IMR-90 (cell line): ENCODE measurements at regions not wholly inside any gene's neighbourhood (a gene's known extent, or its start where the extent isn't known, plus 50 kb on each side); places are given as distances from the start of the nearest gene placed in this dataset.

Source experiments
- ATAC-seq: fragments of 200-7000 bp; cut with Tn5 transposase; 2 replicates; pipeline ENCODE4 v1.9.1; 2020; ENCODE audit warnings: low read depth, mild to moderate bottlenecking, moderate library complexity
- BruUV-seq: library from RNA; stranded (reverse); fragments of 400-500 nt; replicated peaks from 2 replicates; lab custom pipeline; 2021; lab: Mats Ljungman, UMichigan
- CTCF ChIA-PET: fragments of 300-600 bp; formaldehyde crosslinking; extraction: SDS; loops from one replicate; lab custom pipeline; 2021; ENCODE audit warnings: antibody characterized with exemption; lab: Yijun Ruan, JAX
- POLR2A ChIA-PET: fragments of 300-600 bp; sonication (Branson Sonifier 250); formaldehyde crosslinking; loops from one replicate; lab custom pipeline; 2022; ENCODE audit warnings: antibody characterized with exemption; ENCODE audit not compliant: unreplicated experiment; lab: Charles Lee
- DNase-seq: peaks from one replicate; pipeline ENCODE4 v3.0.0; 2013
- H2AFZ ChIP-seq: replicated peaks from 2 replicates; pipeline ENCODE3; 2013; ENCODE audit warnings: low read length, mild to moderate bottlenecking; ENCODE audit not compliant: poor library complexity
- H2AK5ac ChIP-seq: 2 replicates; pipeline ENCODE4 v1.6.1; 2013; ENCODE audit warnings: low read depth, low read length, inconsistent platforms
- H2AK9ac ChIP-seq: replicated peaks from 2 replicates; pipeline ENCODE3; 2013; ENCODE audit warnings: mild to moderate bottlenecking, low read depth, low read length, moderate library complexity; ENCODE audit not compliant: poor library complexity
- H2BK120ac ChIP-seq: 2 replicates; pipeline ENCODE4 v1.6.1; 2013; ENCODE audit warnings: low read depth, low read length, inconsistent platforms
- H2BK15ac ChIP-seq: 3 replicates; pipeline ENCODE4 v1.6.1; 2013; ENCODE audit warnings: low read depth, low read length, inconsistent platforms
- H2BK20ac ChIP-seq: 2 replicates; pipeline ENCODE4 v1.6.1; 2013; ENCODE audit warnings: low read depth, mild to moderate bottlenecking, inconsistent platforms, low read length, moderate library complexity
- H2BK5ac ChIP-seq: 2 replicates; pipeline ENCODE4 v1.6.1; 2013; ENCODE audit warnings: mild to moderate bottlenecking, low read depth, low read length, inconsistent platforms; ENCODE audit not compliant: poor library complexity, severe bottlenecking
- H3K14ac ChIP-seq: replicated peaks from 2 replicates; pipeline ENCODE4 v1.6.1; 2013; ENCODE audit warnings: low read depth, low read length, inconsistent platforms
- H3K18ac ChIP-seq: 2 replicates; pipeline ENCODE4 v1.6.1; 2013; ENCODE audit warnings: low read depth, low read length, control low read depth
- H3K23ac ChIP-seq: 2 replicates; pipeline ENCODE4 v1.6.1; 2013; ENCODE audit warnings: low read depth, low read length, inconsistent platforms
- H3K27ac ChIP-seq: 2 replicates; pipeline ENCODE4 v1.5.1; 2013; ENCODE audit warnings: mild to moderate bottlenecking, control low read depth, low read length; ENCODE audit not compliant: insufficient read depth
- H3K27me3 ChIP-seq: 2 replicates; pipeline ENCODE4 v1.6.1; 2013; ENCODE audit warnings: low read length; ENCODE audit not compliant: control insufficient read depth, insufficient read depth
- H3K36me3 ChIP-seq: 2 replicates; pipeline ENCODE4 v1.6.1; 2013; ENCODE audit warnings: low read length, mixed read lengths; ENCODE audit not compliant: control insufficient read depth, insufficient read depth
- H3K4ac ChIP-seq: 2 replicates; pipeline ENCODE4 v1.6.1; 2013; ENCODE audit warnings: low read depth, low read length, inconsistent platforms
- H3K4me1 ChIP-seq: 2 replicates; pipeline ENCODE4 v1.6.1; 2013; ENCODE audit warnings: low read length, mixed read lengths; ENCODE audit not compliant: control insufficient read depth, insufficient read depth
- H3K4me2 ChIP-seq: 2 replicates; pipeline ENCODE4 v1.6.1; 2013; ENCODE audit warnings: low read depth, mild to moderate bottlenecking, control low read depth, low read length, moderate library complexity
- H3K4me3 ChIP-seq: 2 replicates; pipeline ENCODE4 v1.5.1; 2013; ENCODE audit warnings: low read depth, mild to moderate bottlenecking, control low read depth, low read length, moderate library complexity; ENCODE audit not compliant: insufficient read depth
- H3K56ac ChIP-seq: 2 replicates; pipeline ENCODE4 v1.6.1; 2013; ENCODE audit warnings: low read length, inconsistent platforms; ENCODE audit not compliant: insufficient read depth; ENCODE audit errors: extremely low read depth
- H3K79me1 ChIP-seq, 2 experiments: 2 replicates each; pipeline ENCODE4 v1.6.1; 2013; ENCODE audit warnings: low read length in 2 of 2, inconsistent platforms in 1 of 2, low read depth in 1 of 2
- H3K9ac ChIP-seq: 2 replicates; pipeline ENCODE4 v1.6.1; 2013; ENCODE audit warnings: low read depth, low read length, control low read depth
- H3K9me1 ChIP-seq: 2 replicates; pipeline ENCODE4 v1.6.1; 2013; ENCODE audit warnings: low read length, inconsistent platforms; ENCODE audit not compliant: insufficient read depth
- H3K9me3 ChIP-seq: 2 replicates; pipeline ENCODE4 v1.6.1; 2013; ENCODE audit warnings: low read length; ENCODE audit not compliant: control insufficient read depth, insufficient read depth
- H4K20me1 ChIP-seq: 2 replicates; pipeline ENCODE4 v1.6.1; 2013; ENCODE audit warnings: low read length, inconsistent platforms; ENCODE audit not compliant: insufficient read depth
- H4K5ac ChIP-seq: 2 replicates; pipeline ENCODE4 v1.6.1; 2013; ENCODE audit warnings: mild to moderate bottlenecking, low read depth, low read length, control low read depth
- H4K8ac ChIP-seq, 2 experiments: 2 replicates each; pipeline ENCODE4 v1.6.1; 2013; ENCODE audit warnings: low read depth in 2 of 2, low read length in 2 of 2, control low read depth in 1 of 2, inconsistent platforms in 1 of 2
- H4K91ac ChIP-seq: 2 replicates; pipeline ENCODE4 v1.6.1; 2013; ENCODE audit warnings: low read depth, low read length, inconsistent platforms; ENCODE audit not compliant: insufficient read depth
- CTCF ChIP-seq: conservative IDR thresholded peaks from 2 replicates; pipeline ENCODE4 v1.5.1; 2012; ENCODE audit warnings: mild to moderate bottlenecking, low read depth, low read length, improper control_type of control experiment
- MXI1 ChIP-seq: IDR thresholded peaks from 2 replicates; pipeline ENCODE4 v1.6.1; 2012; ENCODE audit warnings: low read depth, mild to moderate bottlenecking, low read length, moderate library complexity, borderline replicate concordance
- RCOR1 ChIP-seq: IDR thresholded peaks from 2 replicates; pipeline ENCODE4 v1.6.1; 2012; ENCODE audit warnings: mild to moderate bottlenecking, low read length, improper control_type of control experiment; ENCODE audit not compliant: insufficient replicate concordance
- WGBS, 2 experiments: methylation state at CpG; one replicate each; pipeline versions ENCODE4 v1.1.5 to v1.1.7; 2013; ENCODE audit warnings: missing lambda C conversion rate in 2 of 2; ENCODE audit not compliant: insufficient read length in 1 of 2; ENCODE audit errors: extremely low coverage in 2 of 2; 5-methylcytosine and 5-hydroxymethylcytosine counted together
- dilution Hi-C: fragments of 300-500 bp; cut with HindIII; formaldehyde crosslinking; loops from one replicate; pipeline ENCODE4 v1.14.3; 2018; ENCODE audit warnings: low sequenced_read_pairs; ENCODE audit not compliant: unreplicated experiment
- in situ Hi-C: fragments of 300-500 bp; cut with MboI; formaldehyde crosslinking; loops from 3 replicates; pipeline ENCODE4 v1.14.3; 2019; ENCODE audit warnings: low sequenced_read_pairs, inconsistent platforms, mixed read lengths
- intact Hi-C: fragments of 100-400 bp; cut with micrococcal nuclease; formaldehyde crosslinking; loops from 2 replicates; pipeline ENCODE4 v1.10.0; 2022

- H3K27me3 ChIP-seq = no peaks in the 10 kb centered on the region
- H3K79me1 ChIP-seq = no peaks in the 10 kb centered on the region
- no peaks in the 10 kb centered on the region for H3K36me3 ChIP-seq
- no peak overlapping the region for H3K4me3 ChIP-seq
- no peak overlapping the region for H3K23ac ChIP-seq
- H3K18ac ChIP-seq = no peak overlapping the region
- H2BK5ac ChIP-seq = no peak overlapping the region
- no peaks in the 10 kb centered on the region for H4K20me1 ChIP-seq
- no peak overlapping the region for H3K4me2 ChIP-seq
- no peak overlapping the region for H3K56ac ChIP-seq
- intact Hi-C loops = no loop called here
- H3K4ac ChIP-seq = no peak overlapping the region
- H2BK20ac ChIP-seq = no peak overlapping the region
- POLR2A ChIA-PET = no interaction called here
- WGBS, 2 experiments = no CpG with 5 or more reads among the region's 3 CpGs
- no peak overlapping the region for H3K27ac ChIP-seq
- ATAC-seq = no peak
- CTCF ChIA-PET = no interaction called here
- no TSS peak for BruUV-seq
- H4K91ac ChIP-seq = no peak overlapping the region
- no peak overlapping the region for H2AK9ac ChIP-seq
- H3K4me1 ChIP-seq = no peaks in the 10 kb centered on the region
- no peaks in the 10 kb centered on the region for H3K9me1 ChIP-seq
- no peak for TF ChIP-seq MXI1
- no peak for TF ChIP-seq CTCF
- no peak for TF ChIP-seq RCOR1
- H2AFZ ChIP-seq = no peak overlapping the region
- dilution Hi-C loops = no loop called here
- no peak overlapping the region for H3K9ac ChIP-seq
- H4K8ac ChIP-seq = no peak overlapping the region
- H3K14ac ChIP-seq = no peak overlapping the region
- no peaks in the 10 kb centered on the region for H3K9me3 ChIP-seq
- H2BK120ac ChIP-seq = no peak overlapping the region
- no peak overlapping the region for H2AK5ac ChIP-seq
- H4K5ac ChIP-seq = no peak overlapping the region
- in situ Hi-C loops = no loop called here
- no peak overlapping the region for H2BK15ac ChIP-seq
- DNase-seq = no peak
Observed at GRCh38 chr4:27728892-27729291, 868.3 kb downstream of the STIM2 start.
